ENCODE measurements at regions not wholly inside any gene's neighbourhood (a gene's known extent, or its start where the extent isn't known, plus 50 kb on each side); places are given as distances from the start of the nearest gene placed in this dataset.

DNA sequence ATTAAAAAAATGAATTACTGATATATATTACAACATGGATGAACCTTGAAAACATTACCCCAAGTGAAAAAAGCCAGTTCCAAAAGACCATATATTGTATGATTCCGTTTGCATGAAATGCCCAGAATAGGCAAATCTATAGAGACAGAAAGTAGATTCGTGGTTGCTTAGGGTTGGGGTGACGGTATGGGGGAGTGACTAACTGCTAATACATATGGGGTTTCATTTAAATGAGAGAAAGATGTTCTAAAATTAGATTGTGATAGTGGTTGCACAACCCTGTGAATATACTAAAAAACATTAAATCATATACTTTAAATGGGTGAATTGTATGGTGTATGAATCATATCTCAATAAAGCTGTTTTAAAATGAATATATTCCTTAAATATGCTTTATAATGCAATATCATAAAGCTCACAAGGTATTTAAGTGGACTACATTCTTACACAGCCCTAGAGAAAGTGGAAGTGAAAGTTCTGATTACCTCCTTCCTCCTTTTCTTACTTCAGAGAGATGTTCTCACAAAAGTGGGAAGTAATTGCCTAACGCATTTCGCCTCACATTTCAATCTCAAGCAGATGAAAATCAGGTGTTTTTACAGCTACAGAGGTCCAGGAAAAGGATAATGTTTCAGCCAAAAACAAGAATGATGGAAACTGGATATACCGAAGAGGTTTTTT is 142.7 kb upstream of the GNAO1 start:
- Histone ChIP-seq H3K27me3 (replicated peaks in 1 of 7) (no peaks in the 10 kb centered on the region), H3K36me3 (no peaks in the 10 kb centered on the region), H3K9me3 (no peaks in the 10 kb centered on the region), H3K27ac (peak overlapping the region in 4 of 8 donors; percentile 2 to 42 (median 26)), H3K4me1 (peaks cover 0 to 12% (median 11%) of the 10 kb centered on the region in 6 donors), H3K4me3 (no peak overlapping the region)
- intact Hi-C loops (cut with DNase I; ENCODE audit: low total_unique reads), result no loop called here
- TF ChIP-seq, protein P1, sequence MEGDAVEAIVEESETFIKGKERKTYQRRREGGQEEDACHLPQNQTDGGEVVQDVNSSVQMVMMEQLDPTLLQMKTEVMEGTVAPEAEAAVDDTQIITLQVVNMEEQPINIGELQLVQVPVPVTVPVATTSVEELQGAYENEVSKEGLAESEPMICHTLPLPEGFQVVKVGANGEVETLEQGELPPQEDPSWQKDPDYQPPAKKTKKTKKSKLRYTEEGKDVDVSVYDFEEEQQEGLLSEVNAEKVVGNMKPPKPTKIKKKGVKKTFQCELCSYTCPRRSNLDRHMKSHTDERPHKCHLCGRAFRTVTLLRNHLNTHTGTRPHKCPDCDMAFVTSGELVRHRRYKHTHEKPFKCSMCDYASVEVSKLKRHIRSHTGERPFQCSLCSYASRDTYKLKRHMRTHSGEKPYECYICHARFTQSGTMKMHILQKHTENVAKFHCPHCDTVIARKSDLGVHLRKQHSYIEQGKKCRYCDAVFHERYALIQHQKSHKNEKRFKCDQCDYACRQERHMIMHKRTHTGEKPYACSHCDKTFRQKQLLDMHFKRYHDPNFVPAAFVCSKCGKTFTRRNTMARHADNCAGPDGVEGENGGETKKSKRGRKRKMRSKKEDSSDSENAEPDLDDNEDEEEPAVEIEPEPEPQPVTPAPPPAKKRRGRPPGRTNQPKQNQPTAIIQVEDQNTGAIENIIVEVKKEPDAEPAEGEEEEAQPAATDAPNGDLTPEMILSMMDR (IDR thresholded peaks at IDR 0.05 in 8 of 11, conservative IDR thresholded peaks at IDR 0.05 in 3 of 11), result no peak
- no peak for TF ChIP-seq POLR2A (IDR thresholded peaks at IDR 0.05)
- TF ChIP-seq POLR2AphosphoS5 (IDR thresholded peaks at IDR 0.05), result no peak
- DNase-seq, result no peak
- WGBS, 5 donors, result 29 to 40% (median 36%) methylated on average over 6 of the region's 6 CpGs

DNA sequence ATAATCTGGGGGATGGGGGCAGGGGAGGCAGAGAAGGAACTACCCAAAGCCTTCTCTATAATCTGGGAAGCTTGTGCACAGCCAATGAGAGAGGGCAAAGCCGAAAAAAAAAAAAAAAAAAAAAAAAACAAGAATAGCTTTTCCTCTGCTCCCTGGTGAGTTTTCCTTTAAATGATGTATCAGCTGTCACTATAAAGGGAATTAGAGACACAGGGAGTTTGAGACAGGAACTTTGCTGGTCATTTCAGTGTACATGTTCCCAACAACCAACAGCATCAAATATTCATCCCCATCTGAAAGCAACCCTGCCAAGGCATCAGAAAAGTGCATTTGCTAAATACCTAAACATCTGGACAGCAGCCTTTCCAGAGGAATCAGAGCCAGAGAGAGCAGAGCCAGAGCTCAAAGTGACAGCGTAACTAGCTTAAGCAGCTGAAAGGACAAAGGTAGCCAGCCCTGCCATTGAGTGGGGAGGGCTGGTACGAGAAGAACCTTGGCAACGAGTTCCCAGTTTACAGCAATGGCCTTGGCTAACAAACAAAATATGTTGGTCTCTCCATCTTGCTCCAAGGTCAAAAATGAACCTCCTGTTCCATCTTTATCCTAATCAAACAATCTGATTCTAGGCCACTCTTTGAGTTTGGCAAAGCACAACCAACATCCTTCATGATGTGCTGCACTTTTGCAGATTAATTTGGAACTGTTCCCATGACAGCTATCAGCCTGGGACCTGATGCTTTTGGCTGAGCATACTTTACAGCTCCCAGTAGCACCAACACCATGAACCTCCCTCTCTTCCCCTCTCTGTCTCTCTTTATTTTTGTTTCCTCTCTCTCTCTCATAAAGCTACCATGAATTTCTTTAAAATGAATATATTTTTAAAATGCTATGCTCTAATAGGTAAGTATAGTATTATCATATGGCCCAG is 143.7 kb upstream of the GNAO1 start:
- DNase-seq, result no peak
- no peak overlapping the region for H3K4me3 ChIP-seq
- H3K36me3 ChIP-seq, result no peaks in the 10 kb centered on the region
- H3K9me3 ChIP-seq, result no peaks in the 10 kb centered on the region
- peaks cover 0 to 12% (median 11%) of the 10 kb centered on the region in 6 donors for H3K4me1 ChIP-seq
- 66 to 80% (median 74%) methylated on average over 4 of the region's 4 CpGs for WGBS, 5 donors
- TF ChIP-seq POLR2AphosphoS5 (IDR thresholded peaks at IDR 0.05), result no peak
- TF ChIP-seq, protein P1 (IDR thresholded peaks at IDR 0.05 in 8 of 11, conservative IDR thresholded peaks at IDR 0.05 in 3 of 11), result no peak
- no peak for TF ChIP-seq POLR2A (IDR thresholded peaks at IDR 0.05)
- no peak overlapping the region for H3K27ac ChIP-seq
- intact Hi-C loops (cut with DNase I; ENCODE audit: low total_unique reads), result no loop called here
- no peaks in the 10 kb centered on the region for H3K27me3 ChIP-seq (replicated peaks in 1 of 7)

DNA sequence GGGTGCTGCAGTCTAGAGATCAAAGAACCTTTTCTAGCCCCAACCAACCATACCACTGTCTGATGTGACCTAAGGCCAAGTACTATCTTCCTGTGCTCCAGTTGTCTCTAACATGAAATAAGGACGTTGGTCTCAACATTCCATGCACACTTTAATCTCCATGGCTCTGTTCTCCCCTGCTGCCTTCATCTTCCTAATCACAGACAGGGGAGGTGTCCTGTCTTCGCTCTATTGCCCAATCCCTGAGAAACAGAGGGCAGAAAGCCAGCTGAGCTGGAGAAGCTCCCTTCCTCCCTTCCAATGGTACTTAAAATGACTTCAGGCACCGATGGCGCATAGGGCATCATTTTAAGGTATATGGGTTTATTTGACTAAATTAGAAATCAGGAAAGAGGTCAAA is 148.9 kb upstream of the GNAO1 start:
- no peak for DNase-seq
- Histone ChIP-seq H3K4me3 (no peak overlapping the region), H3K27ac (no peak overlapping the region), H3K4me1 (no peaks in the 10 kb centered on the region), H3K9me3 (peaks cover 0 to 8% (median 3%) of the 10 kb centered on the region in 8 donors), H3K36me3 (no peaks in the 10 kb centered on the region), H3K27me3 (replicated peaks in 1 of 7) (no peaks in the 10 kb centered on the region)
- TF ChIP-seq, protein P1 (IDR thresholded peaks at IDR 0.05 in 8 of 11, conservative IDR thresholded peaks at IDR 0.05 in 3 of 11), result no peak
- no peak for TF ChIP-seq POLR2A (IDR thresholded peaks at IDR 0.05)
- TF ChIP-seq POLR2AphosphoS5 (IDR thresholded peaks at IDR 0.05), result no peak
- intact Hi-C loops (cut with DNase I; ENCODE audit: low total_unique reads), result loop anchor here (5.0 kb wide), 1 partner anchor 275 kb away; no protein-coding TSS in a partner anchor
- 76 to 84% (median 83%) methylated on average over 4 of the region's 4 CpGs for WGBS, 5 donors

All from spleen (tissue), 11 donors.